ENCODE measurements at regions not wholly inside any gene's neighbourhood (a gene's known extent, or its start where the extent isn't known, plus 50 kb on each side); places are given as distances from the start of the nearest gene placed in this dataset.

GRCh38 chr2:187136646-187137045, 287.7 kb upstream of the ZSWIM2 start:
- no peak for DNase-seq (ENCODE audit: low spot score)

GRCh38 chr2:187134306-187134705, 285.3 kb upstream of the ZSWIM2 start:
- DNase-seq (ENCODE audit: low spot score): no peak

- no peak for DNase-seq (ENCODE audit: low spot score)
Measured at GRCh38 chr2:187129868-187130267, 280.9 kb upstream of the ZSWIM2 start.

- no peak for DNase-seq (ENCODE audit: low spot score)
Measured at GRCh38 chr2:187129306-187129705, 280.3 kb upstream of the ZSWIM2 start.

GRCh38 chr2:187126247-187127005, 277.5 kb upstream of the ZSWIM2 start:
- no peak for DNase-seq (ENCODE audit: low spot score)

- no peak for DNase-seq (ENCODE audit: low spot score)
Measured at GRCh38 chr2:187125318-187125717, 276.3 kb upstream of the ZSWIM2 start.

GRCh38 chr2:187124529-187124928, 275.6 kb upstream of the ZSWIM2 start:
- DNase-seq (ENCODE audit: low spot score): no peak

- no peak for DNase-seq (ENCODE audit: low spot score)
Measured at GRCh38 chr2:187118331-187119099, 269.5 kb upstream of the ZSWIM2 start.

- no peak for DNase-seq (ENCODE audit: low spot score)
Measured at GRCh38 chr2:187117483-187117882, 268.5 kb upstream of the ZSWIM2 start.

GRCh38 chr2:187115627-187116026, 266.7 kb upstream of the ZSWIM2 start:
- DNase-seq (ENCODE audit: low spot score): no peak

GRCh38 chr2:187107001-187107400, 258.0 kb upstream of the ZSWIM2 start:
- DNase-seq (ENCODE audit: low spot score): no peak

GRCh38 chr2:187105218-187105617, 256.2 kb upstream of the ZSWIM2 start:
- DNase-seq (ENCODE audit: low spot score): no peak

- DNase-seq (ENCODE audit: low spot score): no peak
Measured at GRCh38 chr2:187102381-187102780, 253.4 kb upstream of the ZSWIM2 start.

GRCh38 chr2:187098154-187098553, 249.2 kb upstream of the ZSWIM2 start:
- DNase-seq (ENCODE audit: low spot score): no peak

- peak; percentile 11 for DNase-seq (ENCODE audit: low spot score)
Measured at GRCh38 chr2:187093771-187094412, 244.9 kb upstream of the ZSWIM2 start.

- no peak for DNase-seq (ENCODE audit: low spot score)
Measured at GRCh38 chr2:187091664-187092063, 242.7 kb upstream of the ZSWIM2 start.

GRCh38 chr2:187084524-187084923, 235.6 kb upstream of the ZSWIM2 start:
- no peak for DNase-seq (ENCODE audit: low spot score)

- no peak for DNase-seq (ENCODE audit: low spot score)
Measured at GRCh38 chr2:187081461-187081860, 232.5 kb upstream of the ZSWIM2 start.

GRCh38 chr2:187079901-187080300, 230.9 kb upstream of the ZSWIM2 start:
- DNase-seq (ENCODE audit: low spot score): no peak

GRCh38 chr2:187078297-187078696, 229.3 kb upstream of the ZSWIM2 start:
- no peak for DNase-seq (ENCODE audit: low spot score)

- no peak for DNase-seq (ENCODE audit: low spot score)
Measured at GRCh38 chr2:187075671-187076070, 226.7 kb upstream of the ZSWIM2 start.

GRCh38 chr2:187075199-187075635, 226.2 kb upstream of the ZSWIM2 start:
- DNase-seq (ENCODE audit: low spot score): no peak

GRCh38 chr2:187058198-187058597, 209.2 kb upstream of the ZSWIM2 start:
- DNase-seq (ENCODE audit: low spot score): no peak
